Upper lobe of left lung (tissue), 6 donors: ENCODE measurements at regions not wholly inside any gene's neighbourhood (a gene's known extent, or its start where the extent isn't known, plus 50 kb on each side); places are given as distances from the start of the nearest gene placed in this dataset.

Experiments used
- ATAC-seq, 2 donors: fragments of 200-7000 bp; cut with Tn5 transposase; one replicate each; pipeline ENCODE4 v1.9.1; 2022; ENCODE audit warnings: mild to moderate bottlenecking in 2 of 2, moderate library complexity in 2 of 2; ENCODE audit not compliant: low FRiP score in 2 of 2
- DNase-seq, 2 donors: peaks; one replicate each; pipeline ENCODE4 v3.0.0-alpha.2; 2019 to 2020
- H3K27ac ChIP-seq, 4 donors: fragments of 200-600 bp; sonication (generic); one replicate each; pipeline ENCODE4 v1.5.1; 2016 to 2019
- H3K27me3 ChIP-seq, 4 donors: fragments of 200-600 bp; sonication (generic); one replicate each; pipeline ENCODE4 v1.5.1; 2017 to 2019
- H3K36me3 ChIP-seq, 4 donors: fragments of 200-600 bp; sonication (generic); one replicate each; pipeline ENCODE4 v1.5.1; 2016 to 2019
- H3K4me1 ChIP-seq, 4 donors: fragments of 200-600 bp; sonication (generic); one replicate each; pipeline ENCODE4 v1.5.1; 2018 to 2019
- H3K4me3 ChIP-seq, 4 donors: fragments of 200-600 bp; sonication (generic); one replicate each; pipeline ENCODE4 v1.5.1; 2017 to 2019; ENCODE audit warnings: mild to moderate bottlenecking in 2 of 4, moderate library complexity in 1 of 4
- H3K9me3 ChIP-seq, 4 donors: fragments of 200-600 bp; sonication (generic); one replicate each; pipeline ENCODE4 v1.5.1; 2018 to 2019
- CTCF ChIP-seq, 6 experiments: fragments of 450-650 bp in 4 of 6; fragments of 200-600 bp in 2 of 6; sonication (generic) in 2 of 6; IDR thresholded peaks; one replicate each; pipeline ENCODE4 v1.5.1; 2016 to 2019; ENCODE audit warnings: antibody characterized with exemption in 6 of 6
- EP300 ChIP-seq, 4 donors: sonication (generic); formaldehyde crosslinking; IDR thresholded peaks; one replicate each; pipeline ENCODE4 v1.5.1; 2017; ENCODE audit warnings: antibody characterized with exemption in 4 of 4, control low read depth in 2 of 4
- POLR2A ChIP-seq, 4 donors: fragments of 450-650 bp; IDR thresholded peaks; one replicate each; pipeline ENCODE4 v1.5.1; 2016 to 2017; ENCODE audit warnings: antibody characterized with exemption in 4 of 4, mild to moderate bottlenecking in 2 of 4
- POLR2AphosphoS5 ChIP-seq, 2 donors: sonication (generic); formaldehyde crosslinking; IDR thresholded peaks; one replicate each; pipeline ENCODE4 v1.5.1; 2017; ENCODE audit warnings: antibody characterized with exemption in 2 of 2
- WGBS, 2 donors: methylation state at CpG; one replicate each; pipeline ENCODE4 v1.1.5; 2017 to 2018; 5-methylcytosine and 5-hydroxymethylcytosine counted together
- donor health status: DM: no; HTN: no; CAD: no; lungs with moderate emphysema.
- donor health status: DM: no; HTN: yes; CAD: no; lungs with severe emphysema.

- no peaks in the 10 kb centered on the region for H3K36me3 ChIP-seq
- no peaks in the 10 kb centered on the region for H3K27me3 ChIP-seq
- no peak overlapping the region for H3K4me3 ChIP-seq
- WGBS, 2 donors = 82% methylated on average over 3 of the region's 3 CpGs
- TF ChIP-seq POLR2A (IDR thresholded peaks at IDR 0.05) (no peak), EP300 (IDR thresholded peaks at IDR 0.05) (no peak), CTCF (IDR thresholded peaks at IDR 0.05) (no peak), POLR2AphosphoS5 (IDR thresholded peaks at IDR 0.05) (no peak)
- no peaks in the 10 kb centered on the region for H3K4me1 ChIP-seq
- ATAC-seq (no peak), DNase-seq (no peak)
- H3K27ac ChIP-seq = no peak overlapping the region
- peaks cover 0 to 3% (median 1%) of the 10 kb centered on the region in 4 donors for H3K9me3 ChIP-seq
Measured at GRCh38 chr6:140940251-140940925, 1192.3 kb upstream of the GJE1 start.

GRCh38 chr6:140932909-140933308, 1199.8 kb upstream of the GJE1 start:
- Histone ChIP-seq H3K27me3 (no peaks in the 10 kb centered on the region), H3K27ac (no peak overlapping the region), H3K9me3 (no peaks in the 10 kb centered on the region), H3K4me1 (no peaks in the 10 kb centered on the region), H3K36me3 (no peaks in the 10 kb centered on the region), H3K4me3 (no peak overlapping the region)
- TF ChIP-seq CTCF (IDR thresholded peaks at IDR 0.05) = no peak
- TF ChIP-seq POLR2AphosphoS5 (IDR thresholded peaks at IDR 0.05) = no peak
- no peak for TF ChIP-seq POLR2A (IDR thresholded peaks at IDR 0.05)
- no peak for TF ChIP-seq EP300 (IDR thresholded peaks at IDR 0.05)
- no peak for DNase-seq
- no peak for ATAC-seq
- WGBS, 2 donors = 79 to 85% methylated on average over 2 of the region's 2 CpGs

GRCh38 chr6:140931581-140931980, 1201.1 kb upstream of the GJE1 start:
- DNase-seq (no peak), ATAC-seq (no peak)
- 86 to 95% methylated on average over 1 of the region's 1 CpG for WGBS, 2 donors
- Histone ChIP-seq H3K27ac (no peak overlapping the region), H3K4me3 (no peak overlapping the region), H3K36me3 (no peaks in the 10 kb centered on the region), H3K27me3 (no peaks in the 10 kb centered on the region), H3K9me3 (no peaks in the 10 kb centered on the region), H3K4me1 (no peaks in the 10 kb centered on the region)
- no peak for TF ChIP-seq POLR2A (IDR thresholded peaks at IDR 0.05)
- TF ChIP-seq CTCF (IDR thresholded peaks at IDR 0.05) = no peak
- no peak for TF ChIP-seq POLR2AphosphoS5 (IDR thresholded peaks at IDR 0.05)
- TF ChIP-seq EP300 (IDR thresholded peaks at IDR 0.05) = no peak

- no peaks in the 10 kb centered on the region for H3K4me1 ChIP-seq
- no peaks in the 10 kb centered on the region for H3K27me3 ChIP-seq
- no peaks in the 10 kb centered on the region for H3K36me3 ChIP-seq
- TF ChIP-seq POLR2A (IDR thresholded peaks at IDR 0.05) = no peak
- no peak for TF ChIP-seq EP300 (IDR thresholded peaks at IDR 0.05)
- no peak for TF ChIP-seq CTCF (IDR thresholded peaks at IDR 0.05)
- TF ChIP-seq POLR2AphosphoS5 (IDR thresholded peaks at IDR 0.05) = no peak
- H3K9me3 ChIP-seq = no peaks in the 10 kb centered on the region
- DNase-seq = no peak
- ATAC-seq = no peak
- H3K27ac ChIP-seq = no peak overlapping the region
- H3K4me3 ChIP-seq = no peak overlapping the region
Measured at GRCh38 chr6:140929121-140929520, 1203.6 kb upstream of the GJE1 start.

- DNase-seq (no peak), ATAC-seq (no peak)
- Histone ChIP-seq H3K4me1 (no peaks in the 10 kb centered on the region), H3K36me3 (no peaks in the 10 kb centered on the region), H3K9me3 (no peaks in the 10 kb centered on the region), H3K27ac (no peak overlapping the region), H3K4me3 (no peak overlapping the region), H3K27me3 (no peaks in the 10 kb centered on the region)
- 30 to 42% methylated on average over 1 of the region's 1 CpG for WGBS, 2 donors
- TF ChIP-seq POLR2A (IDR thresholded peaks at IDR 0.05) = no peak
- TF ChIP-seq EP300 (IDR thresholded peaks at IDR 0.05) = no peak
- TF ChIP-seq POLR2AphosphoS5 (IDR thresholded peaks at IDR 0.05) = no peak
- TF ChIP-seq CTCF (IDR thresholded peaks at IDR 0.05) = no peak
Measured at GRCh38 chr6:140923048-140923447, 1209.7 kb upstream of the GJE1 start.
